Effector CD8-positive, alpha-beta T cell (primary cell): ENCODE measurements at regions not wholly inside any gene's neighbourhood (a gene's known extent, or its start where the extent isn't known, plus 50 kb on each side); places are given as distances from the start of the nearest gene placed in this dataset.
"Not testable (repeated sequence)": the region's sequence is repeated elsewhere in the genome, so short reads cannot be mapped to it uniquely, and the experiment has no call there.

Source experiments
- DNase-seq: peaks from one replicate; lab custom pipeline; 2025; lab: John Stamatoyannopoulos, UW

GRCh38 chr5:164980480-164980879, 1475.1 kb downstream of the MAT2B start:
- DNase-seq: no peak

- no peak for DNase-seq
These were observed 1492.7 kb downstream of the MAT2B start for GRCh38 chr5:164998142-164998541.

- DNase-seq: no peak
These were observed 1493.2 kb downstream of the MAT2B start for GRCh38 chr5:164998590-164998989.

- DNase-seq: no peak
These were observed 1495.2 kb downstream of the MAT2B start for GRCh38 chr5:165000479-165001190.

- DNase-seq: no peak
These were observed 1497.9 kb downstream of the MAT2B start for GRCh38 chr5:165003283-165003682.

GRCh38 chr5:165004175-165004574, 1498.8 kb downstream of the MAT2B start:
- DNase-seq: no peak

GRCh38 chr5:165014439-165014838, 1509.0 kb downstream of the MAT2B start:
- no peak for DNase-seq

- DNase-seq: no peak
These were observed 1509.7 kb downstream of the MAT2B start for GRCh38 chr5:165015126-165015525.

- no peak for DNase-seq
These were observed 1510.1 kb downstream of the MAT2B start for GRCh38 chr5:165015547-165015946.

GRCh38 chr5:165026971-165027370, 1521.6 kb downstream of the MAT2B start:
- DNase-seq: no peak

GRCh38 chr5:165028356-165028755, 1522.9 kb downstream of the MAT2B start:
- no peak for DNase-seq

GRCh38 chr5:165029099-165029870, 1523.9 kb downstream of the MAT2B start:
- no peak for DNase-seq

- DNase-seq: no peak
These were observed 1525.6 kb downstream of the MAT2B start for GRCh38 chr5:165030971-165031370.

GRCh38 chr5:165031371-165031770, 1526.0 kb downstream of the MAT2B start:
- no peak for DNase-seq

GRCh38 chr5:165035520-165035919, 1530.1 kb downstream of the MAT2B start:
- DNase-seq: no peak

GRCh38 chr5:165039748-165040147, 1534.3 kb downstream of the MAT2B start:
- DNase-seq: no peak

- DNase-seq: not testable (repeated sequence)
These were observed 1540.5 kb downstream of the MAT2B start for GRCh38 chr5:165045941-165046340.

GRCh38 chr5:165055476-165055875, 1550.1 kb downstream of the MAT2B start:
- DNase-seq: no peak

- DNase-seq: no peak
These were observed 1551.7 kb downstream of the MAT2B start for GRCh38 chr5:165057145-165057544.

- DNase-seq: no peak
These were observed 1561.4 kb downstream of the MAT2B start for GRCh38 chr5:165066751-165067385.

- no peak for DNase-seq
These were observed 1571.3 kb downstream of the MAT2B start for GRCh38 chr5:165076686-165077085.

- no peak for DNase-seq
These were observed 1574.0 kb downstream of the MAT2B start for GRCh38 chr5:165079389-165079788.

- DNase-seq: no peak
These were observed 1578.0 kb downstream of the MAT2B start for GRCh38 chr5:165083394-165083793.
